ENCODE measurements at regions not wholly inside any gene's neighbourhood (a gene's known extent, or its start where the extent isn't known, plus 50 kb on each side); places are given as distances from the start of the nearest gene placed in this dataset.

DNA sequence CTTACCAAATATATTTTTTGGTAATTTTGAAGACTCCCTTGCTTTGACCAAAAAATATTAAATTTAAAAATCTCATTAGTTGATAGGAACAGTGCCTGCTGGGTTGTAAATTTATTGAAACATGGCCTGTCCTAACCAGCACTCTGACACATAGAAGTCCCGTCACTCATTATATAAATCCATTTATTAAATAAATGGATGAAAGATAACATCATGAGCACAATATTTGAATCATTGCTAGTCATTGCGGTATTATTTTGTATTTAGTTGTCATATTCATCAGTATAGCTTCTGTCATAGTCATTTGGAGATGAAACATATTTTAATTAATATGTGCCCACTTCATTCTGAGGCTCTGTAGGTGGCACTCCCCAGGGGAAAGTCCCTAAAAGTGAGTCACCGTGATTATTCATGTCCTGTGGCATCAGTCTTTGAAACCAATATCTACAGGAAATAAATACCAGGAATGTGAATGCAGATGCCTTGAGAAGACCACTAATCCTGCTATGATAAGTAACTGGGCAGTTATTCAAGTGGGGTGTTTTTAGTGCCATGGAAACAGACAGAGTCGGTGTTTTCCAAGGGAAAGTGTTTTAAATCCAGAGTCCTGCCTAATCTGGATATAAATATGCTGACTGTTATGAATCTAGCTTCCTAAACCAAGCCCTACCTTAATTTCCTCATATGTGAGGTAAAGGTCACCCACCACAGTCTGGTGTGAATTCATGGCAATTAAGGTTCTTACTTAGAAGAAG lies 302.0 kb downstream of the DUSP10 start:
- 49 to 57% (median 52%) methylated on average over 4 of the region's 4 CpGs for WGBS, 3 donors
- Histone ChIP-seq H3K27ac (no peak overlapping the region), H3K4me1 (ENCODE audit: insufficient read depth) (no peaks in the 10 kb centered on the region), H3K36me3 (no peaks in the 10 kb centered on the region), H3K27me3 (no peaks in the 10 kb centered on the region), H3K4me3 (no peak overlapping the region), H3K9me3 (no peaks in the 10 kb centered on the region)
- intact Hi-C loops (cut with DNase I) = loop anchor here in 3 of 4 donors (10.0 kb wide), 3 partner anchors 175 to 635 kb away; partner anchors contain the start of gene HLX (in 3 of the 3)
- no peak for TF ChIP-seq POLR2A (IDR thresholded peaks at IDR 0.05)
- TF ChIP-seq, protein P1, sequence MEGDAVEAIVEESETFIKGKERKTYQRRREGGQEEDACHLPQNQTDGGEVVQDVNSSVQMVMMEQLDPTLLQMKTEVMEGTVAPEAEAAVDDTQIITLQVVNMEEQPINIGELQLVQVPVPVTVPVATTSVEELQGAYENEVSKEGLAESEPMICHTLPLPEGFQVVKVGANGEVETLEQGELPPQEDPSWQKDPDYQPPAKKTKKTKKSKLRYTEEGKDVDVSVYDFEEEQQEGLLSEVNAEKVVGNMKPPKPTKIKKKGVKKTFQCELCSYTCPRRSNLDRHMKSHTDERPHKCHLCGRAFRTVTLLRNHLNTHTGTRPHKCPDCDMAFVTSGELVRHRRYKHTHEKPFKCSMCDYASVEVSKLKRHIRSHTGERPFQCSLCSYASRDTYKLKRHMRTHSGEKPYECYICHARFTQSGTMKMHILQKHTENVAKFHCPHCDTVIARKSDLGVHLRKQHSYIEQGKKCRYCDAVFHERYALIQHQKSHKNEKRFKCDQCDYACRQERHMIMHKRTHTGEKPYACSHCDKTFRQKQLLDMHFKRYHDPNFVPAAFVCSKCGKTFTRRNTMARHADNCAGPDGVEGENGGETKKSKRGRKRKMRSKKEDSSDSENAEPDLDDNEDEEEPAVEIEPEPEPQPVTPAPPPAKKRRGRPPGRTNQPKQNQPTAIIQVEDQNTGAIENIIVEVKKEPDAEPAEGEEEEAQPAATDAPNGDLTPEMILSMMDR (IDR thresholded peaks at IDR 0.05) = no peak
- TF ChIP-seq EP300 (IDR thresholded peaks at IDR 0.05) = no peak
- no peak for DNase-seq

DNA sequence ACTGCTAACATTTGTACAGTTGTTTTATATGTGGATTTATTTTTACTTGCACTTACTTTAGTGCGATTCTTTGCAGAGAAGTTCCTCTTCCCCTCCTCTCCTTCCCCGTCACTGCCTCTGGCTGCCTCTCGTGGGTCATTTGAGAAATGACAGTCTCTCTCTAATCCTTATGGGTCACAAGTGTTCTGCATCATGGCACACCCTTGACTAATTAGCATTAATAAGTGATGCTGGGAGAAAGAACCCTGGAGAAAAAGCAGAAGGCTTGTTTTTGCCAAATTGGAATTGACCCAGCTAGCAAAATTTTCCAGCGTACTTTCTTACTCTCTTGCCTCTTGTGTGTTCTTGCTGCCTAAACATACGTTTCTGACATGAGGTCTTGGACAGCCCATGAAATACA lies 301.2 kb downstream of the DUSP10 start:
- WGBS, 3 donors = 5 to 11% (median 6%) methylated on average over 5 of the region's 5 CpGs
- Histone ChIP-seq H3K9me3 (no peaks in the 10 kb centered on the region), H3K4me3 (no peak overlapping the region), H3K27me3 (no peaks in the 10 kb centered on the region), H3K36me3 (no peaks in the 10 kb centered on the region), H3K27ac (no peak overlapping the region), H3K4me1 (ENCODE audit: insufficient read depth) (no peaks in the 10 kb centered on the region)
- TF ChIP-seq EP300 (IDR thresholded peaks at IDR 0.05) = no peak
- TF ChIP-seq, protein P1 (IDR thresholded peaks at IDR 0.05) = no peak
- no peak for TF ChIP-seq POLR2A (IDR thresholded peaks at IDR 0.05)
- intact Hi-C loops (cut with DNase I) = no loop called here
- DNase-seq = no peak

DNA sequence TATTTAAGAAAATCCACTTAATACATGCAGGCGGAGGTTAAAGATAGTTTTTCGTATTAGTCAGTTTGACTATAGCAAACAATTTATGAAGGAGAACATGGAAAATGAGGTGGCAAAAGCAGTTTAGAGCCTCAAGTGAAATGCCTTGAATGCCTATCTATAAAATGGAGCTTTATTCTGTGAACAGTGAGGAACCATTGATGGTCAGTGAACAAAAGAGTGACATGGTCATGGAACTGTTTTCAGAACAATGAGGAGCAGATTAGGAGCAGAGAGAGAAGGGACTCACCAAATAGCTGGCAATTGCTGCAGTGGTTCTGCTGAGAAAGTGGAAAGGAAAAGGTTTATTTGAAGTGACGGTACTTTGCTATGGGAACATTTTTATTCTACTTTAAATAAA lies 299.8 kb downstream of the DUSP10 start:
- TF ChIP-seq, protein P1 (IDR thresholded peaks at IDR 0.05) = no peak
- TF ChIP-seq POLR2A (IDR thresholded peaks at IDR 0.05) (no peak), EP300 (IDR thresholded peaks at IDR 0.05) (no peak)
- WGBS, 3 donors = 61 to 81% (median 79%) methylated on average over 3 of the region's 3 CpGs
- no peak overlapping the region for H3K27ac ChIP-seq
- no peaks in the 10 kb centered on the region for H3K4me1 ChIP-seq (ENCODE audit: insufficient read depth)
- no peaks in the 10 kb centered on the region for H3K36me3 ChIP-seq
- no peak overlapping the region for H3K4me3 ChIP-seq
- intact Hi-C loops (cut with DNase I) = no loop called here
- no peak for DNase-seq
- H3K27me3 ChIP-seq = no peaks in the 10 kb centered on the region
- H3K9me3 ChIP-seq = no peaks in the 10 kb centered on the region

DNA sequence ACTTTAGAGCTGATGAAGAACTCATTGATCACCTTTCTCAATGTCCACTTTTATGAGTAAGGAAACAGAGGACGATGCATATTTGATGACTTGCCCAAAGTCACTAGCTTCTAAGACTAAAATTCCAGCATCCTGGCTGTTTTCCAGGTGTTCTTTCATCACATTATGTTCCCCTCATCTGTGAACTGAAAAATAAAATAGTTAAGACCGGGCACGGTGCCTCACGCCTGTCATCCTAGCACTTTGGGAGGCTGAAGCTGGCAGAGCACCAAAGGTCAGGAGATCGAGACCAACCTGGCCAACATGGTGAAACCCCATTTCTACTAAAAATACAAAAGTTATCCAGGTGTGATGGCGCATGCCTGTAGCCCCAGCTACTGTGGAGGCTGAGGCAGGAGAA lies 297.5 kb downstream of the DUSP10 start:
- Histone ChIP-seq H3K36me3 (no peaks in the 10 kb centered on the region), H3K27ac (no peak overlapping the region), H3K27me3 (no peaks in the 10 kb centered on the region), H3K4me1 (ENCODE audit: insufficient read depth) (no peaks in the 10 kb centered on the region), H3K4me3 (no peak overlapping the region), H3K9me3 (no peaks in the 10 kb centered on the region)
- intact Hi-C loops (cut with DNase I) = no loop called here
- TF ChIP-seq POLR2A (IDR thresholded peaks at IDR 0.05) (no peak), EP300 (IDR thresholded peaks at IDR 0.05) (no peak)
- TF ChIP-seq, protein P1 (IDR thresholded peaks at IDR 0.05) = no peak
- WGBS, 3 donors = 82 to 87% (median 84%) methylated on average over 6 of the region's 6 CpGs
- DNase-seq = no peak
